HEK293 (cell line): ENCODE measurements at regions not wholly inside any gene's neighbourhood (a gene's known extent, or its start where the extent isn't known, plus 50 kb on each side); places are given as distances from the start of the nearest gene placed in this dataset.

Experiments
- CTCF ChIP-seq: fragments of 450-650 bp; formaldehyde crosslinking; IDR thresholded peaks from 2 replicates; pipeline ENCODE4 v1.5.1; 2016; ENCODE audit warnings: missing biosample characterization, missing genetic modification characterization
- HOXA7 ChIP-seq: sonication (generic); formaldehyde crosslinking; IDR thresholded peaks from 2 replicates; pipeline ENCODE4 v1.8.1; 2022; ENCODE audit warnings: missing genetic modification reagents, borderline replicate concordance
- PATZ1 ChIP-seq: fragments of 450-650 bp; formaldehyde crosslinking; IDR thresholded peaks from 2 replicates; pipeline ENCODE4 v1.5.1; 2016; ENCODE audit warnings: missing biosample characterization, missing genetic modification characterization
- ZNF670 ChIP-seq: fragments of 450-650 bp; formaldehyde crosslinking; IDR thresholded peaks from 2 replicates; pipeline ENCODE4 v1.5.1; 2016; ENCODE audit warnings: missing biosample characterization, missing genetic modification characterization, low read depth

- TF ChIP-seq CTCF (tag by site-specific recombination) (no peak), HOXA7 (CRISPR knock-in tag) (no peak), PATZ1 (tag by site-specific recombination) (no peak), ZNF670 (tag by site-specific recombination) (no peak)
These were observed 128.4 kb upstream of the PHYHIPL start for GRCh38 chr10:59047957-59048618.
